Fibroblast of villous mesenchyme (primary cell): ENCODE measurements at regions not wholly inside any gene's neighbourhood (a gene's known extent, or its start where the extent isn't known, plus 50 kb on each side); places are given as distances from the start of the nearest gene placed in this dataset.
"Not testable (repeated sequence)": the region's sequence is repeated elsewhere in the genome, so short reads cannot be mapped to it uniquely, and the experiment has no call there.

ENCODE experiments used
- DNase-seq: peaks from one replicate; pipeline ENCODE4 v3.0.0-alpha.2; 2010; ENCODE audit warnings: low read depth
- H3K4me3 ChIP-seq: 2 replicates; pipeline ENCODE4 v1.5.1; 2011; ENCODE audit warnings: low read depth, mild to moderate bottlenecking, low read length
- CTCF ChIP-seq: IDR thresholded peaks from 2 replicates; pipeline ENCODE4 v1.5.1; 2012; ENCODE audit warnings: low read depth, mild to moderate bottlenecking, low read length; ENCODE audit not compliant: insufficient read depth

GRCh38 chr11:25816411-25816810 lies 515.5 kb upstream of the ANO3 start:
- no peak overlapping the region for H3K4me3 ChIP-seq
- no peak for DNase-seq
- TF ChIP-seq CTCF = no peak

DNA sequence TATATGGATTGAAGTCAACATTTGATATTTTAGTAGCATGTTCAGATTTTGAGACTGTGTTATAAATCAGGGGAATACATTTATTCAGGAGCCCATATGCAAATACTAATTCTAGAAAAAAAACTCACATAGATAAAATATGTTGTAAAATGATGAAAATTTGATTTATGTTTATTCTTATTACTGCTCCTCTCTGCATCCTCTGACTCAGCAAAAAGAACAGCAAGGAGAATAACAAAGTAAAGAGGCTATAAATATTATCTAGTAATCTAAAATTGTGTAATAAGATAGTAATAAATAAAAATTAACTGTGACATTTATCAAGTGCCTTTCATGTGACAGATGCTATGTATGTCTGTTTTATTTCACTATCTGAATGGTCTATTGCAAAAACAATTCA lies 507.2 kb upstream of the ANO3 start:
- no peak for TF ChIP-seq CTCF
- DNase-seq = no peak
- no peak overlapping the region for H3K4me3 ChIP-seq

DNA sequence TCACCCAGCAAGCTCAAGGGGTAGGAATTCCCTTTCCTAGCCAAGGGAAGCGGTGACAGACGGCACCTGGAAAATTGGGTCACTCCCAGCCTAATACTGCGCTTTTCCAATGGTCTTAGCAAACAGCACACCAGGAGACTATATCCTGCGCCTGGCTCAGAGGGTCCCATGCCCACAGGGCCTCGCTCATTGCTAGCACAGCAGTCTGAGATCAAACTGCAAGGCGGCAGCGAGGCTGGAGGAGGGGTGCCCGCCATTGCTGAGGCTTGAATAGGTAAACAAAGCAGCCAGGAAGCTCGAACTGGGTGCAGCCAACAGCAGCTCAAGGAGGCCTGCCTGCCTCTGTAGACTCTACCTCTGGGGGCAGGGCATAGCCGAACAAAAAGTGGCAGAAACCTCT lies 500.4 kb upstream of the ANO3 start:
- H3K4me3 ChIP-seq, DNase-seq: not testable (repeated sequence)

- DNase-seq = no peak
- no peak for TF ChIP-seq CTCF
- no peak overlapping the region for H3K4me3 ChIP-seq
Measured at GRCh38 chr11:25838918-25839625, 492.9 kb upstream of the ANO3 start.

DNA sequence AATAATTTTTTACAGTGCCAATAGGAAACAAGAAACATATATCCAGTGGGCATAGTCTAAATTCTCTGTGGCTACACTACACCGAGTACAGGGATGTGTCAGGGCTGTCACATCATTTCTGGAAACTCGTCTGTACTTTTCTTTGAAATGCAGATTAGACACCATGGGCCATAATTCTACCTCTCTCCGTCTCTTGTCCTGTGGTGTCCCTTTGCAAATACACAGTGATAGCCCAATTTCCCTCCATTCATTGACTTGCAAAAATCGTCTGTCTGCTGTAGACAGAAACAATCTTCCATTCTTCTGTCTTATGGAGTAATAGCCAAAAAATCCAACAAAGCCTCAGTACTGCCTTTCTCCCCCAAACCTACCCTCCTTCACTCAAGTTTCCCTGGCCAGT lies 487.1 kb upstream of the ANO3 start:
- no peak for TF ChIP-seq CTCF
- DNase-seq = no peak
- no peak overlapping the region for H3K4me3 ChIP-seq

GRCh38 chr11:25855916-25856315 lies 476.0 kb upstream of the ANO3 start:
- no peak overlapping the region for H3K4me3 ChIP-seq
- no peak for DNase-seq
- no peak for TF ChIP-seq CTCF

GRCh38 chr11:25859776-25860175 lies 472.2 kb upstream of the ANO3 start:
- no peak for TF ChIP-seq CTCF
- no peak for DNase-seq
- no peak overlapping the region for H3K4me3 ChIP-seq
